ENCODE measurements at regions not wholly inside any gene's neighbourhood (a gene's known extent, or its start where the extent isn't known, plus 50 kb on each side); places are given as distances from the start of the nearest gene placed in this dataset.

GRCh38 chr3:104987859-104988258, 378.9 kb upstream of the ALCAM start:
- Histone ChIP-seq H3K36me3 (ENCODE audit: control insufficient read depth in 2 of 2, insufficient read depth in 2 of 2, low read length in 2 of 2) (no peaks in the 10 kb centered on the region), H3K27me3 (ENCODE audit: control insufficient read depth in 2 of 2, insufficient read depth in 2 of 2, low read length in 2 of 2) (no peaks in the 10 kb centered on the region), H3K9me3 (ENCODE audit: control insufficient read depth in 2 of 2, low read length in 2 of 2) (no peaks in the 10 kb centered on the region), H3K9ac (ENCODE audit: low read depth in 1 of 2, low read length in 2 of 2) (no peak overlapping the region), H3K4me1 (ENCODE audit: control insufficient read depth in 2 of 2, insufficient read depth in 2 of 2, low read length in 2 of 2) (no peaks in the 10 kb centered on the region), H3K4me3 (ENCODE audit: low read length in 2 of 2) (no peak overlapping the region), H3K27ac (ENCODE audit: low read depth in 2 of 2, low read length in 2 of 2) (no peak overlapping the region)

DNA sequence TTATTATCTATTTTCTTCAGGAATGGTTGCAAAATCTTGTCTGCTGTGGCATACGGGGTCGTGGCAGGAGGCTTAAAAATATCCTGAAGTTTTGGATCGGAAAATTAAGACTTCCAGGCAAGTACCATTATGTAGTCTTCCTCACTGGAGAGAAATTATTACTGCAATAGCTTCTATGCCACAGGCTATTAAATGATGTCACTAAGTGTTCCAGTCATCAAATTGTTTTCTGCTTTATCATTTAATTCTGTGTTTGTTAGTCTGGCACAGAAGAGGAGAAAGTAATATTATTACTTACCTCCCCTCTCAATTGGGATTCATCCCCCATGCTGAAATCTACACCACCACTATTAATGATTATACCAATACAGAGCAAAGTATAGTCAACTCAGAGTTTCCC, 378.2 kb upstream of the ALCAM start:
- no peaks in the 10 kb centered on the region for H3K4me1 ChIP-seq (ENCODE audit: control insufficient read depth in 2 of 2, insufficient read depth in 2 of 2, low read length in 2 of 2)
- H3K9ac ChIP-seq (ENCODE audit: low read depth in 1 of 2, low read length in 2 of 2), result no peak overlapping the region
- H3K27me3 ChIP-seq (ENCODE audit: control insufficient read depth in 2 of 2, insufficient read depth in 2 of 2, low read length in 2 of 2), result no peaks in the 10 kb centered on the region
- no peaks in the 10 kb centered on the region for H3K9me3 ChIP-seq (ENCODE audit: control insufficient read depth in 2 of 2, low read length in 2 of 2)
- H3K4me3 ChIP-seq (ENCODE audit: low read length in 2 of 2), result no peak overlapping the region
- no peaks in the 10 kb centered on the region for H3K36me3 ChIP-seq (ENCODE audit: control insufficient read depth in 2 of 2, insufficient read depth in 2 of 2, low read length in 2 of 2)
- H3K27ac ChIP-seq (ENCODE audit: low read depth in 2 of 2, low read length in 2 of 2), result no peak overlapping the region

- Histone ChIP-seq H3K4me1 (ENCODE audit: control insufficient read depth in 2 of 2, insufficient read depth in 2 of 2, low read length in 2 of 2) (no peaks in the 10 kb centered on the region), H3K27me3 (ENCODE audit: control insufficient read depth in 2 of 2, insufficient read depth in 2 of 2, low read length in 2 of 2) (no peaks in the 10 kb centered on the region), H3K9ac (ENCODE audit: low read depth in 1 of 2, low read length in 2 of 2) (no peak overlapping the region), H3K9me3 (ENCODE audit: control insufficient read depth in 2 of 2, low read length in 2 of 2) (no peaks in the 10 kb centered on the region), H3K27ac (ENCODE audit: low read depth in 2 of 2, low read length in 2 of 2) (no peak overlapping the region), H3K36me3 (ENCODE audit: control insufficient read depth in 2 of 2, insufficient read depth in 2 of 2, low read length in 2 of 2) (no peaks in the 10 kb centered on the region), H3K4me3 (ENCODE audit: low read length in 2 of 2) (no peak overlapping the region)
Measured at GRCh38 chr3:104989878-104990277, 376.8 kb upstream of the ALCAM start.

GRCh38 chr3:104990758-104991157, 376.0 kb upstream of the ALCAM start:
- H3K4me3 ChIP-seq (ENCODE audit: low read length in 2 of 2), result no peak overlapping the region
- H3K36me3 ChIP-seq (ENCODE audit: control insufficient read depth in 2 of 2, insufficient read depth in 2 of 2, low read length in 2 of 2), result no peaks in the 10 kb centered on the region
- H3K27ac ChIP-seq (ENCODE audit: low read depth in 2 of 2, low read length in 2 of 2), result no peak overlapping the region
- H3K27me3 ChIP-seq (ENCODE audit: control insufficient read depth in 2 of 2, insufficient read depth in 2 of 2, low read length in 2 of 2), result no peaks in the 10 kb centered on the region
- no peak overlapping the region for H3K9ac ChIP-seq (ENCODE audit: low read depth in 1 of 2, low read length in 2 of 2)
- H3K9me3 ChIP-seq (ENCODE audit: control insufficient read depth in 2 of 2, low read length in 2 of 2), result no peaks in the 10 kb centered on the region
- no peaks in the 10 kb centered on the region for H3K4me1 ChIP-seq (ENCODE audit: control insufficient read depth in 2 of 2, insufficient read depth in 2 of 2, low read length in 2 of 2)

DNA sequence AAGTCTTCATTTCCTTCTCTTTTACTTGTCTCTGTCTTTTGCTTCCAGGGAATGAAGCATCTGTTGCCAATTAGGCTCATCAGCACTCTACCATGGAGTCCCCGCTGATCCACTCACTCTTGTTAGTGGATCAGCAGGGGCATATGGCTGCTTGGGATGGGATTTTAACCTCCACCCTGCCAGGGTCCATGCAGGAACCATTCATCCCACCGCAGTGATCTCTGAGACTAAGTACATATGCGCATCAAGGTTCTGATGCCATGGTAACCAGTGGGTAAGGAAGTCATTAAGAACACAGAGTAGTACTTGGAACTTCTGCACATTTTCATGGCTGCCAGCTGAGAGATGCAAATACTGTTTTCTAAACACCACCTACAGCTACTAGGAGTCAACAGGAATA, 374.0 kb upstream of the ALCAM start:
- no peak overlapping the region for H3K9ac ChIP-seq (ENCODE audit: low read depth in 1 of 2, low read length in 2 of 2)
- H3K36me3 ChIP-seq (ENCODE audit: control insufficient read depth in 2 of 2, insufficient read depth in 2 of 2, low read length in 2 of 2), result no peaks in the 10 kb centered on the region
- no peaks in the 10 kb centered on the region for H3K9me3 ChIP-seq (ENCODE audit: control insufficient read depth in 2 of 2, low read length in 2 of 2)
- no peak overlapping the region for H3K27ac ChIP-seq (ENCODE audit: low read depth in 2 of 2, low read length in 2 of 2)
- no peaks in the 10 kb centered on the region for H3K27me3 ChIP-seq (ENCODE audit: control insufficient read depth in 2 of 2, insufficient read depth in 2 of 2, low read length in 2 of 2)
- no peaks in the 10 kb centered on the region for H3K4me1 ChIP-seq (ENCODE audit: control insufficient read depth in 2 of 2, insufficient read depth in 2 of 2, low read length in 2 of 2)
- no peak overlapping the region for H3K4me3 ChIP-seq (ENCODE audit: low read length in 2 of 2)

- Histone ChIP-seq H3K27ac (ENCODE audit: low read depth in 2 of 2, low read length in 2 of 2) (no peak overlapping the region), H3K36me3 (ENCODE audit: control insufficient read depth in 2 of 2, insufficient read depth in 2 of 2, low read length in 2 of 2) (no peaks in the 10 kb centered on the region), H3K4me3 (ENCODE audit: low read length in 2 of 2) (no peak overlapping the region), H3K9ac (ENCODE audit: low read depth in 1 of 2, low read length in 2 of 2) (no peak overlapping the region), H3K4me1 (ENCODE audit: control insufficient read depth in 2 of 2, insufficient read depth in 2 of 2, low read length in 2 of 2) (no peaks in the 10 kb centered on the region), H3K27me3 (ENCODE audit: control insufficient read depth in 2 of 2, insufficient read depth in 2 of 2, low read length in 2 of 2) (no peaks in the 10 kb centered on the region), H3K9me3 (ENCODE audit: control insufficient read depth in 2 of 2, low read length in 2 of 2) (no peaks in the 10 kb centered on the region)
Measured at GRCh38 chr3:105006164-105006563, 360.5 kb upstream of the ALCAM start.

DNA sequence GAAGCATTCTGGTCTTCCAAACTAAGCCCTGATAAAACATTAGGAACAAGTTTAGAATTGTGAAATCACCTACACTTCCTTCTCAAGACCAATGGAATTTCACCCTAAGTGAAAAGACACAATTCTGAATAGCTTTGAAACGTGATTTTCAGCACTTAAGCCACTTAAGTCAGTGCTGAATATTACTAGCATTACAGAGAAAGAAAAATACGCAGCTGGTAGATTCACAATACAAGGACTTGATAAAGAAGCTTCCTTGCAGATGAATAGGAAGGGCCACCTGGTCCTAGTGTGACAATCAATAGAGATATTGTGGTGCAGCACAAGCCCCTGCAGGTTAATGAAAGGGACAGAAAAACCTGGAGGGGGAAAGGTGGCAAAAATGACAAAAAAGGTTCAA, 353.1 kb upstream of the ALCAM start:
- Histone ChIP-seq H3K9ac (ENCODE audit: low read depth in 1 of 2, low read length in 2 of 2) (no peak overlapping the region), H3K4me3 (ENCODE audit: low read length in 2 of 2) (no peak overlapping the region), H3K27me3 (ENCODE audit: control insufficient read depth in 2 of 2, insufficient read depth in 2 of 2, low read length in 2 of 2) (no peaks in the 10 kb centered on the region), H3K27ac (ENCODE audit: low read depth in 2 of 2, low read length in 2 of 2) (no peak overlapping the region), H3K9me3 (ENCODE audit: control insufficient read depth in 2 of 2, low read length in 2 of 2) (no peaks in the 10 kb centered on the region), H3K36me3 (ENCODE audit: control insufficient read depth in 2 of 2, insufficient read depth in 2 of 2, low read length in 2 of 2) (no peaks in the 10 kb centered on the region), H3K4me1 (ENCODE audit: control insufficient read depth in 2 of 2, insufficient read depth in 2 of 2, low read length in 2 of 2) (no peaks in the 10 kb centered on the region)

GRCh38 chr3:105014631-105015030, 352.1 kb upstream of the ALCAM start:
- Histone ChIP-seq H3K9me3 (ENCODE audit: control insufficient read depth in 2 of 2, low read length in 2 of 2) (no peaks in the 10 kb centered on the region), H3K27me3 (ENCODE audit: control insufficient read depth in 2 of 2, insufficient read depth in 2 of 2, low read length in 2 of 2) (no peaks in the 10 kb centered on the region), H3K36me3 (ENCODE audit: control insufficient read depth in 2 of 2, insufficient read depth in 2 of 2, low read length in 2 of 2) (no peaks in the 10 kb centered on the region), H3K4me1 (ENCODE audit: control insufficient read depth in 2 of 2, insufficient read depth in 2 of 2, low read length in 2 of 2) (no peaks in the 10 kb centered on the region), H3K27ac (ENCODE audit: low read depth in 2 of 2, low read length in 2 of 2) (no peak overlapping the region), H3K9ac (ENCODE audit: low read depth in 1 of 2, low read length in 2 of 2) (no peak overlapping the region), H3K4me3 (ENCODE audit: low read length in 2 of 2) (no peak overlapping the region)

- Histone ChIP-seq H3K4me1 (ENCODE audit: control insufficient read depth in 2 of 2, insufficient read depth in 2 of 2, low read length in 2 of 2) (no peaks in the 10 kb centered on the region), H3K9me3 (ENCODE audit: control insufficient read depth in 2 of 2, low read length in 2 of 2) (no peaks in the 10 kb centered on the region), H3K4me3 (ENCODE audit: low read length in 2 of 2) (no peak overlapping the region)
Measured at GRCh38 chr3:105022813-105023212, 343.9 kb upstream of the ALCAM start.

GRCh38 chr3:105030211-105030610, 336.5 kb upstream of the ALCAM start:
- H3K27ac ChIP-seq (ENCODE audit: low read depth in 2 of 2, low read length in 2 of 2), result no peak overlapping the region
- H3K9ac ChIP-seq (ENCODE audit: low read depth in 1 of 2, low read length in 2 of 2), result no peak overlapping the region
- H3K4me3 ChIP-seq (ENCODE audit: low read length in 2 of 2), result no peak overlapping the region
- no peaks in the 10 kb centered on the region for H3K4me1 ChIP-seq (ENCODE audit: control insufficient read depth in 2 of 2, insufficient read depth in 2 of 2, low read length in 2 of 2)
- H3K27me3 ChIP-seq (ENCODE audit: control insufficient read depth in 2 of 2, insufficient read depth in 2 of 2, low read length in 2 of 2), result no peaks in the 10 kb centered on the region
- no peaks in the 10 kb centered on the region for H3K36me3 ChIP-seq (ENCODE audit: control insufficient read depth in 2 of 2, insufficient read depth in 2 of 2, low read length in 2 of 2)
- H3K9me3 ChIP-seq (ENCODE audit: control insufficient read depth in 2 of 2, low read length in 2 of 2), result peaks cover 0 to 3% of the 10 kb centered on the region in 2 donors

More at GRCh38 chr3:105022813-105023212, 343.9 kb upstream of the ALCAM start:
- Histone ChIP-seq H3K9ac (ENCODE audit: low read depth in 1 of 2, low read length in 2 of 2) (no peak overlapping the region), H3K27ac (ENCODE audit: low read depth in 2 of 2, low read length in 2 of 2) (no peak overlapping the region), H3K27me3 (ENCODE audit: control insufficient read depth in 2 of 2, insufficient read depth in 2 of 2, low read length in 2 of 2) (no peaks in the 10 kb centered on the region), H3K36me3 (ENCODE audit: control insufficient read depth in 2 of 2, insufficient read depth in 2 of 2, low read length in 2 of 2) (no peaks in the 10 kb centered on the region)

- no peaks in the 10 kb centered on the region for H3K4me1 ChIP-seq (ENCODE audit: control insufficient read depth in 2 of 2, insufficient read depth in 2 of 2, low read length in 2 of 2)
- H3K4me3 ChIP-seq (ENCODE audit: low read length in 2 of 2), result no peak overlapping the region
- H3K27me3 ChIP-seq (ENCODE audit: control insufficient read depth in 2 of 2, insufficient read depth in 2 of 2, low read length in 2 of 2), result no peaks in the 10 kb centered on the region
- no peaks in the 10 kb centered on the region for H3K36me3 ChIP-seq (ENCODE audit: control insufficient read depth in 2 of 2, insufficient read depth in 2 of 2, low read length in 2 of 2)
- no peak overlapping the region for H3K9ac ChIP-seq (ENCODE audit: low read depth in 1 of 2, low read length in 2 of 2)
- H3K9me3 ChIP-seq (ENCODE audit: control insufficient read depth in 2 of 2, low read length in 2 of 2), result peaks cover 0 to 3% of the 10 kb centered on the region in 2 donors
- H3K27ac ChIP-seq (ENCODE audit: low read depth in 2 of 2, low read length in 2 of 2), result no peak overlapping the region
Measured at GRCh38 chr3:105032541-105032940, 334.2 kb upstream of the ALCAM start.
